ENCODE measurements at regions not wholly inside any gene's neighbourhood (a gene's known extent, or its start where the extent isn't known, plus 50 kb on each side); places are given as distances from the start of the nearest gene placed in this dataset.

DNA sequence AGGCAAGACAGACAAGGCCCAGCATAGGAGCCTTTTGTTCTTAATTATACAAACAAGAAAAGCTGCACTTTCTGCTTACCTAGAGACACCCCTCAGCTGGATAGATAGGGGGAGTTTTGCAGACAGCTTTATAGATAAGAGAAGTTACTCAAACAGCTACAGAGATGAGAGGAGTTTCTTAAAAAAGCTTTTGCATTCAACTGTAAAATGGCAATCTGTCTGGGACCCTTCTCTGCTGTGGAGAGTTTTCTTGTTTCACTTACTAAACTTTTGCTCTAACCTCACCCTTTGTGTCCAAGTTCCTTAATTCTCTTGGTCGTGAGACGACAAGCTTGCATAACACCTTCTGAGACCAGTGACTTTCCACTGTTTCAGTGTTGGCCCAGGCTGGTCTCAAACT, 103.8 kb upstream of the CHORDC1 start:
- TF ChIP-seq TEAD4 (IDR thresholded peaks at IDR 0.05), result no peak
- no peak for TF ChIP-seq NFIC (IDR thresholded peaks at IDR 0.05)
- TF ChIP-seq ZBTB7A (IDR thresholded peaks at IDR 0.05; ENCODE audit: low read depth), result no peak
- no peak for TF ChIP-seq FOXM1 (IDR thresholded peaks at IDR 0.05; ENCODE audit: borderline replicate concordance, low read depth)
- no peak for TF ChIP-seq YY1 (IDR thresholded peaks at IDR 0.05; ENCODE audit: low read depth)
- no peak for TF ChIP-seq CREB1 (IDR thresholded peaks at IDR 0.05; ENCODE audit: low read depth)
- no peak for TF ChIP-seq TCF12 (IDR thresholded peaks at IDR 0.05; ENCODE audit: low read depth)
- no peak for TF ChIP-seq TAF1 (IDR thresholded peaks at IDR 0.05; ENCODE audit: low read depth)
- TF ChIP-seq CEBPB (IDR thresholded peaks at IDR 0.05), result no peak
- no peak for TF ChIP-seq EP300 (IDR thresholded peaks at IDR 0.05; ENCODE audit: borderline replicate concordance)
- TF ChIP-seq, protein P1, sequence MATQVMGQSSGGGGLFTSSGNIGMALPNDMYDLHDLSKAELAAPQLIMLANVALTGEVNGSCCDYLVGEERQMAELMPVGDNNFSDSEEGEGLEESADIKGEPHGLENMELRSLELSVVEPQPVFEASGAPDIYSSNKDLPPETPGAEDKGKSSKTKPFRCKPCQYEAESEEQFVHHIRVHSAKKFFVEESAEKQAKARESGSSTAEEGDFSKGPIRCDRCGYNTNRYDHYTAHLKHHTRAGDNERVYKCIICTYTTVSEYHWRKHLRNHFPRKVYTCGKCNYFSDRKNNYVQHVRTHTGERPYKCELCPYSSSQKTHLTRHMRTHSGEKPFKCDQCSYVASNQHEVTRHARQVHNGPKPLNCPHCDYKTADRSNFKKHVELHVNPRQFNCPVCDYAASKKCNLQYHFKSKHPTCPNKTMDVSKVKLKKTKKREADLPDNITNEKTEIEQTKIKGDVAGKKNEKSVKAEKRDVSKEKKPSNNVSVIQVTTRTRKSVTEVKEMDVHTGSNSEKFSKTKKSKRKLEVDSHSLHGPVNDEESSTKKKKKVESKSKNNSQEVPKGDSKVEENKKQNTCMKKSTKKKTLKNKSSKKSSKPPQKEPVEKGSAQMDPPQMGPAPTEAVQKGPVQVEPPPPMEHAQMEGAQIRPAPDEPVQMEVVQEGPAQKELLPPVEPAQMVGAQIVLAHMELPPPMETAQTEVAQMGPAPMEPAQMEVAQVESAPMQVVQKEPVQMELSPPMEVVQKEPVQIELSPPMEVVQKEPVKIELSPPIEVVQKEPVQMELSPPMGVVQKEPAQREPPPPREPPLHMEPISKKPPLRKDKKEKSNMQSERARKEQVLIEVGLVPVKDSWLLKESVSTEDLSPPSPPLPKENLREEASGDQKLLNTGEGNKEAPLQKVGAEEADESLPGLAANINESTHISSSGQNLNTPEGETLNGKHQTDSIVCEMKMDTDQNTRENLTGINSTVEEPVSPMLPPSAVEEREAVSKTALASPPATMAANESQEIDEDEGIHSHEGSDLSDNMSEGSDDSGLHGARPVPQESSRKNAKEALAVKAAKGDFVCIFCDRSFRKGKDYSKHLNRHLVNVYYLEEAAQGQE (IDR thresholded peaks at IDR 0.05; ENCODE audit: low read depth), result no peak
- TF ChIP-seq EGR1 (IDR thresholded peaks at IDR 0.05), result no peak
- TF ChIP-seq RAD21 (IDR thresholded peaks at IDR 0.05; ENCODE audit: low read depth), result no peak

DNA sequence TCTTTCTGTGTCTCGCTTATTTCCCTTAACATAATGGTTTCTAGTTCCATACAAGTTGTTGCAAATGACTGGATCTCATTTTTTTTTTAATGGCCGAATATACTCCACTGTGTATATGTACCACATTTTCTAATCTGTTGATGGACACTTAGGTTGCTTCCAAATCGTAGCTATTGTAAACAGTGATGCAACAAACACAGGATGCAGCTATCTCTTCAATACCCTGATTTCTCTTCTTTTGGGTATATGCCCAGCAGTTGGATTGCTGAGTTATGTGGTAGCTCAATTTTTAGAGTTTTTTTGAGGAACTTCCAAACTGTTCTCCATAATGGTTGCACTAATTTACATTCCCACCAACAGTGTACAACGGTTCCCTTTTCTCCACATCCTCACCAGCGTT, 100.4 kb upstream of the CHORDC1 start:
- TF ChIP-seq, protein P1 (IDR thresholded peaks at IDR 0.05; ENCODE audit: low read depth), result no peak
- TF ChIP-seq YY1 (IDR thresholded peaks at IDR 0.05; ENCODE audit: low read depth) (no peak), EGR1 (IDR thresholded peaks at IDR 0.05) (no peak), EP300 (IDR thresholded peaks at IDR 0.05; ENCODE audit: borderline replicate concordance) (no peak), RAD21 (IDR thresholded peaks at IDR 0.05; ENCODE audit: low read depth) (no peak), TCF12 (IDR thresholded peaks at IDR 0.05; ENCODE audit: low read depth) (no peak), NFIC (IDR thresholded peaks at IDR 0.05) (no peak)

DNA sequence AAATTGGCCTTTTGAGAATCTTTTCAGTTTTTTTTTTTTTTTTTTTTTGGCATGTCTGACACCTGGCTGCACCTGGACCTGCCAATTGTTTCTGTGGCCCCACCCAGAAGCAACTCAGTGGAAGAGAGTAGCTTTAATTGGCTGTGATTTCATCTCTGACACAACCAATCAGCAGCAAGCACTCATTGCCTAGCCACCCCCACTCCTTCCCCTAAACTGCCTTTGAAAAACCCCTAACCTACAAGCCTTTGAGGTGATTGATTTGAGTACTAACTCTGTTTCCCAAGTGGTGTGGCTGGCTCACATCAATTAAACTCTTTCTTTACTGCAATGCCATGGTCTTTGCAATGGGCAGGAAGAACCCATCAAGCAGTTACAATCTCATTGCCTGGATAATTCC, 98.2 kb upstream of the CHORDC1 start:
- TF ChIP-seq TCF12 (IDR thresholded peaks at IDR 0.05; ENCODE audit: low read depth), result no peak
- TF ChIP-seq, protein P2, sequence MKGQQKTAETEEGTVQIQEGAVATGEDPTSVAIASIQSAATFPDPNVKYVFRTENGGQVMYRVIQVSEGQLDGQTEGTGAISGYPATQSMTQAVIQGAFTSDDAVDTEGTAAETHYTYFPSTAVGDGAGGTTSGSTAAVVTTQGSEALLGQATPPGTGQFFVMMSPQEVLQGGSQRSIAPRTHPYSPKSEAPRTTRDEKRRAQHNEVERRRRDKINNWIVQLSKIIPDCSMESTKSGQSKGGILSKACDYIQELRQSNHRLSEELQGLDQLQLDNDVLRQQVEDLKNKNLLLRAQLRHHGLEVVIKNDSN (IDR thresholded peaks at IDR 0.05), result no peak
- TF ChIP-seq YY1 (IDR thresholded peaks at IDR 0.05; ENCODE audit: low read depth), result no peak
- no peak for TF ChIP-seq FOXM1 (IDR thresholded peaks at IDR 0.05; ENCODE audit: borderline replicate concordance, low read depth)
- no peak for TF ChIP-seq TAF1 (IDR thresholded peaks at IDR 0.05; ENCODE audit: low read depth)
- TF ChIP-seq, protein P3, sequence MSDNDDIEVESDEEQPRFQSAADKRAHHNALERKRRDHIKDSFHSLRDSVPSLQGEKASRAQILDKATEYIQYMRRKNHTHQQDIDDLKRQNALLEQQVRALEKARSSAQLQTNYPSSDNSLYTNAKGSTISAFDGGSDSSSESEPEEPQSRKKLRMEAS (IDR thresholded peaks at IDR 0.05), result no peak
- no peak for TF ChIP-seq ZBTB7A (IDR thresholded peaks at IDR 0.05; ENCODE audit: low read depth)
- TF ChIP-seq, protein P1 (IDR thresholded peaks at IDR 0.05; ENCODE audit: low read depth), result no peak
- TF ChIP-seq TEAD4 (IDR thresholded peaks at IDR 0.05), result no peak
- TF ChIP-seq NFIC (IDR thresholded peaks at IDR 0.05), result no peak
- no peak for TF ChIP-seq EP300 (IDR thresholded peaks at IDR 0.05; ENCODE audit: borderline replicate concordance)
- no peak for TF ChIP-seq CEBPB (IDR thresholded peaks at IDR 0.05)
- TF ChIP-seq CREB1 (IDR thresholded peaks at IDR 0.05; ENCODE audit: low read depth), result no peak
- no peak for TF ChIP-seq RAD21 (IDR thresholded peaks at IDR 0.05; ENCODE audit: low read depth)
- no peak for TF ChIP-seq EGR1 (IDR thresholded peaks at IDR 0.05)

DNA sequence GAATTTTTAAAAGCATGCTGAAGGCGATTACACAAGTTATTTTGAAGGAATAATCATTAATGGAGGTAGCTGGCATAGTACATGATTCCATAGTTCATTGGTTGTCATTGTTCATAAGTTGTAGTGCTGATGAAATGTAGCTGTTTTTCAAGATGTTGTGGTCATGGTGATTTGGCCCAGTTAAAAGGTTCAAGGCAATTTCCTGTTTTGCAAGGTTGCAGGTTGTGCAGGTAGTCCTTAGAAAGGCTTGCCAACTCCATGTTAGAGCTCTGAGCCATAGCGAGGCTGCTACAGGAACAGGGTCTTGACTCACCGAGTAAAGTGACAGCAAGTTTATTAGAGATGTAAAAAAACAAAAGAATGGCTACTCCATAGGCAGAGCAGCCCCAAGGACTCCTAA, 95.8 kb upstream of the CHORDC1 start:
- no peak for TF ChIP-seq TAF1 (IDR thresholded peaks at IDR 0.05; ENCODE audit: low read depth)

DNA sequence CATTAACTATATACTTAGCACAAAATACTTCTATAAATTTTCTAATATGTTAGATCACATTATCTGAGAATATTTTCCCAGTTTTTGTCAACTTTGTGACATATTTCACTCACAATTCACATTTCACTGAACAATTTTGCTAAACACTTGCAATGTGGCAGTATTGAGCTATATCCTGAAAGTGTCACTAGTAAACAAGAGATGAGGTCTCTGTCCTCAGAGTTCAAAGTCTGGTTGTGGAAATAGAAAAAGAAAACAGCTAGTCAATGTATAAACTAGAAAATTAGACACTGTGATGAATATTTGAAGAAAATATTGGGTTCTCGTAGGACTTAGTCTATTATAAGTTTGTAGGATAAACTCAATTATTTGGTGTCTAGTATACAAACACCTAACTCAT, 87.4 kb upstream of the CHORDC1 start:
- no peak for TF ChIP-seq ZBTB7A (IDR thresholded peaks at IDR 0.05; ENCODE audit: low read depth)
- TF ChIP-seq, protein P3 (IDR thresholded peaks at IDR 0.05), result no peak
- TF ChIP-seq EGR1 (IDR thresholded peaks at IDR 0.05), result no peak
- TF ChIP-seq RAD21 (IDR thresholded peaks at IDR 0.05; ENCODE audit: low read depth), result no peak
- no peak for TF ChIP-seq CREB1 (IDR thresholded peaks at IDR 0.05; ENCODE audit: low read depth)
- TF ChIP-seq TCF12 (IDR thresholded peaks at IDR 0.05; ENCODE audit: low read depth), result no peak
- TF ChIP-seq EP300 (IDR thresholded peaks at IDR 0.05; ENCODE audit: borderline replicate concordance), result no peak
- TF ChIP-seq TEAD4 (IDR thresholded peaks at IDR 0.05), result no peak
- TF ChIP-seq FOXM1 (IDR thresholded peaks at IDR 0.05; ENCODE audit: borderline replicate concordance, low read depth), result no peak
- TF ChIP-seq YY1 (IDR thresholded peaks at IDR 0.05; ENCODE audit: low read depth), result no peak
- no peak for TF ChIP-seq CEBPB (IDR thresholded peaks at IDR 0.05)
- TF ChIP-seq, protein P1 (IDR thresholded peaks at IDR 0.05; ENCODE audit: low read depth), result no peak
- TF ChIP-seq NFIC (IDR thresholded peaks at IDR 0.05), result no peak
- TF ChIP-seq TAF1 (IDR thresholded peaks at IDR 0.05; ENCODE audit: low read depth), result no peak
- TF ChIP-seq, protein P2 (IDR thresholded peaks at IDR 0.05), result no peak

All from Ishikawa (cell line).